Fibroblast of skin of left biceps (primary cell): ENCODE measurements at regions not wholly inside any gene's neighbourhood (a gene's known extent, or its start where the extent isn't known, plus 50 kb on each side); places are given as distances from the start of the nearest gene placed in this dataset.

Source experiments
- DNase-seq, 2 experiments: peaks; one replicate each; pipeline ENCODE4 v3.0.0-alpha.2; 2013; ENCODE audit warnings: low read depth in 2 of 2

- DNase-seq, result no peak
These were observed 324.4 kb upstream of the MPDZ start for GRCh38 chr9:13603921-13604320.

DNA sequence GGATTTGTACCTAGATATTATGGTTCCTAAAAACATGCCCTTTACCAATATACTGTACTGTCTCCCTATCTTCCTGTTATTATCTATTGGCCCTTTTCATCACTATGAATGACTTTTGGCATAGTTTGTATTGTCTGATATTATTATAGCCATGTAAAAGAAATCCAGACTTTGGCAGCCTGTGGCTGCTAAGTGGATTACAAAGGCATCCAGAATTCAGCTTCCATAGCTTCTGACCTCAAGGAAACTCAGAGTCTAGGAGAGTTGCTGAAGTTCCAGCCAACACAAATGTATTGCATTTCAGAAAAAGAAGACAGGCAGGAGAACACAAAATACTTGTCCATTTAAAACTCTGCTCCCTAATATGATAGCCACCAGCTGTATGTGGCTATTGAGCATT lies 319.2 kb upstream of the MPDZ start:
- DNase-seq, result no peak

- no peak for DNase-seq
These were observed 317.9 kb upstream of the MPDZ start for GRCh38 chr9:13597427-13597826.

DNA sequence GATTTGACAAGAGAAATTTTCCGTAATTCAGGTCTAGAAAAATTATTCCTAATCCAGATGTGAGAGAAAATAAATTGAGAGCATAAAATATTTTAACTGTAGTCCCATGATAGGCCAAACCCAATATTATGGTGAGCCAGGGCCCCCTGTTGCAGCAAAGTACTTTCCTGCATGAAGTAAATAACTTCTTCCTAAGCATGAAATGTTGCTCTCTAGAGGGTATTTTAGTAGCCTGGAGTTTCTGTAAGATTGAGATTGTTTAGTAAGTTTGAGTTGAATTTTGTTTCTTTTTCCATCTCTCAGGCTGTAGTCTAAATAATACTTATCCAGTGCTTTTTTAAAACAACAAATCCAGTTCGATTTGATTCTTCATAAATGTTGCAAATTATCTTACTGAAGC lies 317.5 kb upstream of the MPDZ start:
- DNase-seq, result no peak

- DNase-seq, result no peak
These were observed 317.0 kb upstream of the MPDZ start for GRCh38 chr9:13596383-13596970.

DNA sequence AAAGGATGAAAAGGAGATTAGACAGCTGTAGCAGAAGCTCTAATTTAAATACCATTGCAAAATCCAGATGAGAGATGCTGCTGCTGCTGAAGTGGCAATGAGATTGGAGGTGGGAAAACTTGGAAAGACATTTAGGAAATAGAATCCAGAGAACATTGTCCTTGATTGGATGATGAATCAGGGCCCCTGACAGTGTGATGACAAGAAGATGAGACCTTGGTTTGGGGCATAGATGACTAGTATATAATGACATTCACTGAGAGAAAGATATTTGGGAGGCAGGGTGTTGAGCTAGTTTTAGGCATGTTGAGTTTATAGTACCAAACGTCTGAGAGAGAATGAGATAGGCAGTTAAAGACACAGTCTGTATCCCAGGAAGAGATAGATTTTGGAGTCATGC lies 311.5 kb upstream of the MPDZ start:
- DNase-seq, result no peak

DNA sequence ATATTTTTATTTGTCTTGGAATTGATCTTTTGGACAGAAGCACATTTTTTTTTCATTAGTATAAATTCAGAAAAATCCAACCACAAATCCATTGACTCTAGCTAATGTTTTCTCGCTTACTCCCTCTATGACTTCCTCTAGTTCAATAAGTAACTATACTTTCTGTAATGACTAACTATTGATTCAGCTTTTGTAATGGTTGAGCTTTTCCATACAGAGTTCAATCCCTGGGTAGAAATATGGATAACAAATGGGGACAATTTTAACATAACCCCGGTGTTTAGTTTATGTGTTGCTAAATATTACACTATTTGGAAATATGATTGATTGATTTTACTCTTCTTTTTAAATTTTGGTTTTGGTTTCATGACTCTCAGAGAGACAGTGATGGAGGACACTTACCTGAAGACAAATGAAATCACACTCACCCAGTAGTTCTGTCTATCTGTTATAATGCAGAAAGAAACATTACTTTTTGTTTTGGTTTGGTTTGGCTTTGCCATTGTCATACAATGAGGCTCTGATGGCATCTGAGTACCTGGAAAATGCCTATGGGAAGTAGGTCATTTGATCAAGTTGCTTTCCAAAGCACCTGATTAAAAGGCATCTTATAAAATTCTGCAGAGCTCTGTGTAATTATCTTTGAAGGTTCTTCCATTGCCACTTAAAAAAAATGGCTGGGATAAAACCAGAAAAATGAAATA lies 309.7 kb upstream of the MPDZ start:
- DNase-seq, result no peak

DNA sequence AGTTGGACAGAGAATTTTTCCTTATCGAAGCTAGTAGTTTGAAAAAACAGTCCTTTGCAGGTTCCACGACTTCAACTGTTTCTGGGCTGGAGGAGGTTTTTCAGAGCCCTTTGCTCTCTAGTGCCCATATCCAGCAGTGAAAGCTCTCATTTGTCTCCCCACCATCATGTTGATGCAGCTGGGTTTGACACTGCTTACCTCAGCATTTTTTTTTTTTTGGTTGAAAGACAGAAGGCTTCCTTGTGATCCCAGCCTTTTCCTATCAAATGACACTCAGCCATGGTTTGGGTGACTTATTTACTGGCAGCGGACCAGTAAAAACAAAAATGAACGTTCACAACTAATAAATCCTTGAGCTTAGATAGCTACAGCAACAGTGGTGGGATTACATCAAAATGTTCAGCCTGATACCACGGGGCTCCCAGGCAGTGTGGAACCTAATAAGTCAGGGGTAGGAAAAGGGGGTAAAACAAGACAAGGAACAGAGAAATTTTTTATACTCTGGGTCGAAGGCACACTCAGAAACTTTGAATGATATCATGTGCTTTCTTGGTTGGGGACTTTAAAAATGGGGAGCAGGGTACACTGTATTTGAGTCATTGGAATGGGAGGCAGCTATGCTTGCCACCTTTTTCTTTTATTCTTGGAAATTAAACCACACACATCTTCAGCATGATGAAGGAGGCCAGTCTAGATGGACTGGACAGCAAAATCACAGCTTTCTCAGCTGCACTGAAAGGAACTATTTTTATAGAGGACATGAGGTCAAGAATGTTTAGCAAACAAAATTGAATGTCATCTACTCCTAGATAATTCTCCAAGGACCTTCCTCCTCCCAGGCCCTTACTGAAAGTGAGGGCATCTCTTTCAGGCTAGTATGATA lies 308.9 kb upstream of the MPDZ start:
- no peak for DNase-seq

- no peak for DNase-seq
These were observed 308.1 kb upstream of the MPDZ start for GRCh38 chr9:13587571-13587970.

DNA sequence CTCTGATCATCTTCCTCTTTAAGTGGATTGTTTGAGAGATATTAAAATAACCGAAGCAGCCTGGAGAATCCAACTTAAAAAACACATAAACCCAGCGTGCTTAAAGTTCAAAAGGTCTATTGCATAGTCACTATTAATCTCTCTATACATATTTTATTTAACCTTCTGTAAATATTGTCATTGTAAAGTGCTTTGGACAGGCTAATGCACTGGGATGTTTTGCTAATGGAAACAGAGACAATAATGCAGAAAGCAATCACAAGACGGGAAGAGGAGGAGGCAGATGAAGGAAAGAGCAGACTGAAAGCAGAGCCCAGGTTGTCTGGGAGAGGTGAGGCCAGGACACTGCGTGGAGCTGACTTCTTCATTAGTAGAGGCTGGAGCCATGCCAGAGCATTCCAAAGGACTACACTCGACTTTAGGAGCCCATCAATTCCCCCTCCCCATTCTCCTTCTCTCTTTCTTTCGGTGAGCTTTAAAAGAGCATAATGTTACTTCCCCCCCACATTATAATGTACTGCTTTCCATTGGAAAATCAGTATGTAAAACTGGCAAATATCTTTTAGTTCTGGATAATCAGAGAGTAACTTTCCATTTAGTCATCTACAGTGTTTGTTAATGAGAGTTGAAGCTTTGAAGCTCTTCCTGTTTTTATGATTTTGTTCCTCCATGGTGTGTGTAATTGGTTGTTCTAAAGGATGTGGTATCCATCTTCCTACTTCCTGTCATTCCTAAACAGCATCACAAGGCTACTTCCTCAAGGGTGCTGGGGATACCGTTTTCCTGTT lies 307.3 kb upstream of the MPDZ start:
- DNase-seq, result no peak

GRCh38 chr9:13580760-13581159 lies 301.3 kb upstream of the MPDZ start:
- no peak for DNase-seq

GRCh38 chr9:13580131-13580530 lies 300.6 kb upstream of the MPDZ start:
- no peak for DNase-seq

DNA sequence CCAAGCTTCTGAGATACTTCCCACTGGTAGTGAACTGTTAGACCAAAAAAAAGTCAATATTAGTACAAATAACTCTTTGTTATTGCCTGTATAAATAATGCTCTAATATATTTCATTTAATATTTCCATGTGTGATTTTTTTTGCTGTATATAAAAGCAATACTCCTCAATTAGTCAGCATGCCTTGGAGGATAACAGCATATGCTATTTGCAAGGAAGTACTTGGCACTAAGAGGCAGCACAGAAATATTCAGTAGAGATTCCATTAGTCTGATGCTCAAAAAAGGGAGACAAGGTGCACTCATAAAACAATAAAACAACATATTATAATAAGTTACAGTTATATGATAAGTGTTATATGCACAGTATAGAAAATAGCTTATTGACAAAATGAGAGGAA lies 296.6 kb upstream of the MPDZ start:
- no peak for DNase-seq

GRCh38 chr9:13575558-13575957 lies 296.1 kb upstream of the MPDZ start:
- no peak for DNase-seq

- DNase-seq, result peak in 1 of 2 experiments; percentile 12
These were observed 290.8 kb upstream of the MPDZ start for GRCh38 chr9:13570068-13570974.

- no peak for DNase-seq
These were observed 290.1 kb upstream of the MPDZ start for GRCh38 chr9:13569602-13570067.

- DNase-seq, result no peak
These were observed 289.5 kb upstream of the MPDZ start for GRCh38 chr9:13568841-13569601.

GRCh38 chr9:13568405-13568804 lies 288.9 kb upstream of the MPDZ start:
- no peak for DNase-seq

GRCh38 chr9:13567833-13568232 lies 288.3 kb upstream of the MPDZ start:
- DNase-seq, result no peak

DNA sequence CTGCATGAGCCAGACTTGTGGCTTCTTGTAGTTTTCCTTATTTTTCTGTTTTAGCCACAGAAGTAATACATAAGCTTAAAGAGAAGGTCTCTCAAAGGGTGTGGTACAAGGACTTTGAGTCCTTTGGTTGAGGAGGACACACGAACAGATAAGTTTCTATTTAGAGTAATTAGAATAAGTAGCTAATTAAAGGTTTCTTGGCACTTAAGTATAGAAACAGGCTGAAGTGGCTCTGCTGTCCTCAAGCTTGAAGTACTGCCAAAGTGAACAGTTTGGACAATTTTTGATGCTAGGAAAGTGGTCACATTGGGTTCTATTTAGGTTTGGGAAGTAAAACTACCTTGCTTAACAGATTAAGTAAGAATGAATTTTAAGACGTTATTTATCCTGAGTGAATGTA lies 278.3 kb upstream of the MPDZ start:
- no peak for DNase-seq
